ENCODE measurements at regions not wholly inside any gene's neighbourhood (a gene's known extent, or its start where the extent isn't known, plus 50 kb on each side); places are given as distances from the start of the nearest gene placed in this dataset.

- no peak for DNase-seq (ENCODE audit: low spot score)
Observed at GRCh38 chr1:118246646-118247045, 61.6 kb upstream of the SPAG17 start.

- DNase-seq (ENCODE audit: low spot score) = no peak
Observed at GRCh38 chr1:118244194-118244593, 59.2 kb upstream of the SPAG17 start.

DNA sequence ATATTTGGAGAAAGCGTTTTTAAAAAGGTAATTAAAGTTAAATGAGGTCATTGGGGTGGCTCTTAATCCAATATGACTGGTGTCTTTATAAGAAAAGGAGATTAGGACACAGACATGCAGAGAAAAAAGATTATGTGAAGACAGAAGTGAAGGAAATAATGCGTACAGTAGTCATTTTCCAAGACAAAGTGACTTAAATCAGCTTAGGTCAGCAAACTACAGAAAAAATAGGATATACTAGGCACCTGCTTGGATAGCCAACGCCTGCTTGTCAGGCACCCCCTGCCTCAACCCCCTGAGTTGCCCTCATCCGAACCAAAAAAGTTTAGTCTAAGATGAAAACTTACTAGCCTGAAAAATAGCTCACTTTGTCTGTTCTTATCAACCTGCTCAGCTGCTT lies 58.2 kb upstream of the SPAG17 start:
- no peak for DNase-seq (ENCODE audit: low spot score)

Measured in germinal center (tissue), 1 donor.